GM18505 (cell line): ENCODE measurements at regions not wholly inside any gene's neighbourhood (a gene's known extent, or its start where the extent isn't known, plus 50 kb on each side); places are given as distances from the start of the nearest gene placed in this dataset.
"Not testable (repeated sequence)": the region's sequence is repeated elsewhere in the genome, so short reads cannot be mapped to it uniquely, and the experiment has no call there.

Source experiments
- ATAC-seq: cut with Tn5 transposase; IDR thresholded peaks from one replicate; pipeline ENCODE4 v1.9.1; 2021; ENCODE audit not compliant: unreplicated experiment
- POLR2A ChIP-seq: IDR thresholded peaks from 4 replicates; pipeline ENCODE4 v1.6.1; 2011; ENCODE audit warnings: borderline replicate concordance; ENCODE audit not compliant: insufficient read depth, insufficient read length; ENCODE audit errors: extremely low read depth

- TF ChIP-seq POLR2A = no peak
- no peak for ATAC-seq
Observed at GRCh38 chr15:95758451-95758850, 572.0 kb upstream of the NR2F2 start.

GRCh38 chr15:95758851-95759250 is 571.6 kb upstream of the NR2F2 start:
- no peak for ATAC-seq
- TF ChIP-seq POLR2A = no peak

- no peak for TF ChIP-seq POLR2A
- no peak for ATAC-seq
Observed at GRCh38 chr15:95760508-95760907, 570.0 kb upstream of the NR2F2 start.

- no peak for ATAC-seq
- no peak for TF ChIP-seq POLR2A
Observed at GRCh38 chr15:95761501-95762165, 568.9 kb upstream of the NR2F2 start.

- no peak for TF ChIP-seq POLR2A
- no peak for ATAC-seq
Observed at GRCh38 chr15:95763426-95763825, 567.1 kb upstream of the NR2F2 start.

GRCh38 chr15:95765161-95765560 is 565.3 kb upstream of the NR2F2 start:
- ATAC-seq = no peak

GRCh38 chr15:95770196-95770595 is 560.3 kb upstream of the NR2F2 start:
- ATAC-seq = no peak

More at GRCh38 chr15:95765161-95765560, 565.3 kb upstream of the NR2F2 start:
- no peak for TF ChIP-seq POLR2A

GRCh38 chr15:95772982-95773381 is 557.5 kb upstream of the NR2F2 start:
- TF ChIP-seq POLR2A = no peak
- no peak for ATAC-seq

More at GRCh38 chr15:95770196-95770595, 560.3 kb upstream of the NR2F2 start:
- no peak for TF ChIP-seq POLR2A

GRCh38 chr15:95784508-95784907 is 546.0 kb upstream of the NR2F2 start:
- no peak for ATAC-seq
- no peak for TF ChIP-seq POLR2A

GRCh38 chr15:95785276-95785675 is 545.2 kb upstream of the NR2F2 start:
- ATAC-seq = not testable (repeated sequence)

GRCh38 chr15:95793231-95793630 is 537.3 kb upstream of the NR2F2 start:
- no peak for ATAC-seq
- TF ChIP-seq POLR2A = no peak

- no peak for TF ChIP-seq POLR2A
- ATAC-seq = no peak
Observed at GRCh38 chr15:95795386-95795785, 535.1 kb upstream of the NR2F2 start.

GRCh38 chr15:95799286-95800200 is 531.0 kb upstream of the NR2F2 start:
- TF ChIP-seq POLR2A = no peak
- no peak for ATAC-seq

GRCh38 chr15:95804484-95804883 is 526.0 kb upstream of the NR2F2 start:
- no peak for TF ChIP-seq POLR2A
- ATAC-seq = no peak

GRCh38 chr15:95812491-95812890 is 518.0 kb upstream of the NR2F2 start:
- TF ChIP-seq POLR2A = no peak
- no peak for ATAC-seq

- ATAC-seq = no peak
- TF ChIP-seq POLR2A = no peak
Observed at GRCh38 chr15:95814908-95815307, 515.6 kb upstream of the NR2F2 start.
